ENCODE measurements at regions not wholly inside any gene's neighbourhood (a gene's known extent, or its start where the extent isn't known, plus 50 kb on each side); places are given as distances from the start of the nearest gene placed in this dataset.
"Not testable (repeated sequence)": the region's sequence is repeated elsewhere in the genome, so short reads cannot be mapped to it uniquely, and the experiment has no call there.

DNA sequence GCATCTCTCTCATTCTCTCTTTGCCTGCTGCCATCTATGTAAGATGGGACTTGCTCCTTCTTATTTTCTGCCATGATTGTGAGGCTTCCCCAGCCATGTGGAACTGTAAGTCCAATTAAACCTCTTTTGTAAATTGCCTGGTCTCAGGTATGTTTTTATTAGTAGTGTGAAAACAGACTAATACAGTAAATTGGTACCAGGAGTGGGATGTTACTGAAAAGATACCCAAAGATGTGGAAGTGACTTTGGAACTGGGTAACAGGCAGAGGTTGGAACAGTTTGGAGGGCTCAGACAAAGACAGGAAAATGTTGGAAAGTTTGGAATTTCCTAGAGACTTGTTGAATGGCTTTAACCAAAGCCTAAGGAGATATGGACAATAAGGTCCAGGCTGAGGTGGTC, 503.1 kb upstream of the SOX9 start:
- DNase-seq, result not testable (repeated sequence)

DNA sequence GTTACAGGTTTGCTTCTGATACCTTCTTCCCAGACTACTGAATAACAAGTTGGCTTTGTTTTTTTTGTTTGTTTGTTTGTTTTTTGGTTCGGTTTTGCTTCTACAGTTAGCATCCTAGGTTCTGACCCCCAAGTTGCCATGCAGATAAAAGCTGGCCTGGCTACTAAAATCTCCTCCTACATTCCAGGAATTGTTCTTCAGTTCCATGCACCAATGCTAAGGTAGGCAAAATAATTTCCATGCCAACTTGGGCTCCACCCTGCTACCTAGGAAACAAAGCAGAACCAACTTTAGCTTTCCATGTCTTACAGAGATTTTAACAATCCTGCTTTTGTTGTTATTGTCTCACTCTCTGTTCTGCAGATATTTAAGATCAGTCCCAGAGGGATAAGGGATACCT, 495.5 kb upstream of the SOX9 start:
- DNase-seq, result no peak

DNA sequence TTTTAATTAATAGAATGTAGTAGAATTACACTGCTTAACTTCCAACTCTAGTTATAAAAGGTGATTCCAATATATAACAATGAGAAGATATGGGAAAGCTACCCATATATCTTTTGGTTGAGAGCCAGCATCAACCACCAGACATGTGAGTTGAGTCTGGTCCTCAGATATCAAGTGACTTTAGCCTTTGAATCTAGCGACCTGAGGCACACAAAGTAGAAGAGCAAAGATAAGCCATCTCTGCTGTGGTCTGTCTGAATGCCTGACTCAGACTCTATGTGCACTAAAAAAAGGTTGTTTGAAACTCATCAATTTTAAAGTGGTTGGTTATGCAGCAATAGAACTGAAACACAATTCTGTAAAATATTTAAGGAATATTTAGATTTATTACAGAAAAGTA, 492.5 kb upstream of the SOX9 start:
- DNase-seq, result no peak

DNA sequence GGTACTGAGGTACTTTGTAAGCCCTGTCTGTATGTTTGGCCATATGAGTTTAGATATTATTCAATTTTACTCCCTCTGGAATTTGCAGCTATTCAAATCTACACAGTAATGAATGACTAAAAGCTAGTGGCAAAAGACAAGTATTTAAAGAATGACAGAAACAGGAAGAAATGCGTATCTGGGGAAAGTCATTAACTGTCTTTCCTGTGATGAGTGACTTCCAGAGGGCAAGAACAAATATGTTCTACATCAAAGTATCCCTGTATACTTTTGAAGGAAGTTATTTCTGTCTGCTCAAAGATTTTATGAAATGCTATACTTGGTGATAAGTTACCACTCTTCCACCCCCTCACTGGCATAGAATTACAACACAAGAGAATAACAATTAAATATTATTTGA, 489.3 kb upstream of the SOX9 start:
- DNase-seq, result no peak

DNA sequence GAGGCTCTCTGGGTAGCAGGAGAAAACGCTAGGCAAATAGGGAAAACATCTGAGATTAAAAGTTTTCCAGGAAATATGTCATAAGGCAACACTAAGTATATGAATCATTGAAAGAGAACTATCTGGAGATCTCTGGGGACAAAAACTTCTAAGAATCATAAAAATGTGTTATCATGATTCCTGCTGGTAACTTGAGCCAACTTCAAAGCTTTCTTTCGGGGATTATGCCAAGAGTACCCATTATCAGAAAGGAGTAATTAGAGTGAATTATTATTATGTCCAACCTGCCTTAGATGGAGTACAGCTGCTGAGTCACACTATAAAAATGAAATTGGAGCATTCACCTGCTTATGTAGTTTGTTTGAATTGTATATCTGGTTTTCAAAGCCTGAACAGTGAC, 488.5 kb upstream of the SOX9 start:
- no peak for DNase-seq

DNA sequence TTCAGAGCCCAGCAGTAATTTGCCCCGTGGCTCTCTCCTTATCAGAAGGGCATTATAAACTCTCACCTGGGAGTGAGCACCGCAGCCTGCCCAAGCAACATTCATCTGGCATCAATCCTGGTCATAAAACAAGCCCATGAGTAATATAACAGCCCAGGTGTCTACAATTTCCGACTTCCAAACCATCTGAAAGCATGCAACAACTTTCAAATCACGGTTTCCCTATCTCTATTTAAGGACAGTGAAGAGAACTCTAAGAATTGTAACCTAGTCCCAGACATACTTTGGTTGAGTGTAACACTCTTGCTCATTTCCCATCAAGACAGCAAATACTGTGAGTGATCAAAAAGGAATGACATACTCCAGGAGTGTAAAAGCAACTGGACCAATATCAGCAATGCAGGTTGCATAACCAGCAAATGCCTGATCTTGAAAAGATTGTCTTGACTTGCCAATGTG, 487.4 kb upstream of the SOX9 start:
- DNase-seq, result no peak

DNA sequence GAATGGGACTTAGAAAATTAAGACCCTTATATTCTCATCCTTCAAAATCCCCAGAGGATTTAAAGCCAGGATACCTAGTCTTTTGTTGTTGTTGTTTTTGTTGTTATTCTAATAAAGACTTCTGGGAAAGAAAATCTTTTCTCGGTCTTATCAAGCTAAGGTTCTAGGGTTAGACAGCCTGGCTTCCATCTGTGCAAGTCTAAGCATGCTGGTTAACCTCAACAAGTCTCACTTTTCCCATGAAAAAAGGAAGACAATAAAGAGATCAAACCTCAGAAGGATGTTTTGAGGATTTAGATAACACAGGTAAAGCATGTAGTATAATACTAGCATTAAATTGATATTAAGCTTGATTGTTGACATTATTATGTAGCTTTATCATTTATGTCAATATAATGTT, 486.4 kb upstream of the SOX9 start:
- no peak for DNase-seq

DNA sequence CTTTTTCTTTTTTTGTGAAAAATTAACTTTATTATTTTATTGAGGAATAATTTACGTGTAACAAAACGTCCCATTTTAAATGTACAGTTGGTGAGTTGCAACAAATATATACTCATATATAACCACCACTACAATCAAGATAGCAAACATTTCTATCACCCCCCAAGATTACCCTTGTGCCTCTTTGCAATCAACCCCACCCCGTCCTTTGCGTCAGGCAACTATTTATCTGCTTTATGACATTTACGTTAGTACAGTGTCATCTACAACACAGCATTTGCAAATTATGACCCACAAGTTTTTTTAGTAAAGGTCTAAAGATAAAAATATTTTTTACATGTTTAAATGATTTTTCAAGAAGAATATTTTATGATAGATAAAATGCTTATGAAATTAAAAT, 485.6 kb upstream of the SOX9 start:
- DNase-seq, result no peak

DNA sequence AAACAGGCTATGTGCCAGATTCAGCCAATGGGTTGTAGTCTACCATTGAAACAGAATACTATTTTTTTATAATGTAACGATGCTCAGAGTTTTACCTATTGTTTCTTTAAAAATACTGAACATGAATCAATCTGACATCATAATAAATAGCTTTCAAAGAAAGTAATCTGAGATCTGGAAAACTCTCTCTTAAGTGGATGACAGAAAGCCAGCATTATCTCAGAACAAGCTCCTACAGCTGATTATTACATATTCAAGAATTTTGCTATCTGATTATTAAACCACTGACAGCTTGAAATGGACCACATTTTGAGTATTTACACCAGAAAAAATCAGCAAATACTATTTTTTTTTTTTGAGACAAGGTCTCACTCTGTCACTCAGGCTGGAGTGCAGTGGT, 484.2 kb upstream of the SOX9 start:
- DNase-seq, result no peak

DNA sequence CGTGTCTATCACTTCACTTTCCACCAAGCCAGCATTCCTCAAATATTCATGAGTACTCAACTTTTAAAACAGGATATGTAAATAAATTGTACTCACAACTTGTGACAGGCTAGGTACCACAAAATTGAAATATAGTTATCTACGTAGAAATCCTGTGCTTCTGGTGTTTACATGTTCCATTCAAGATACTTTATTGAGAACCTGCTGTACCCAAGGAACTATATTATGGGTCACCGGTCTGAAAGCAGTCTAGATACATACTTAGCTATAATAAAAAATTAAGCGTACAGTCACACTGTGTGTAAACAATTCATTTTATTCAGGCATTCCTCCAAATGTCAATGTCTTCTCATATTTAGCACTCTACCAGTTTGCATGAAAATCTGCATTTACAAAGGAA, 482.2 kb upstream of the SOX9 start:
- no peak for DNase-seq

DNA sequence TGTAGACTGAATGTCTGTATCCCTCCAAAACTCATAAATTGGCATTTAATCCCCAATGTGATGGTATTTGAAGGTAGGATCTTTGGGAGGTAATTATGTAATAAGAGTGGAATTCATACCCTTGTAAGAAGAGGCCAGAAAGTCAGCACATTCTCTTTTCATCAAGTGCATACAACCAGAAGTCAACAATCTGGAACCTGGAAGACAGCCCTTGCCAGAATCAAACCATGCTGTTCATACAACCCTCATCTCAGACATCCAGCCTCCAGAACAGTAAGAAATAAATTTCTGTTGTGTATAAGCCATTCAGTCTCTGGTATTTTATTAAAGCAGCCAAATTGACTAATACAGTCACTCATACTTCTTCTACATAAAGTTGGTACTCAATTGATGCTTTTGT, 481.0 kb upstream of the SOX9 start:
- DNase-seq, result no peak

DNA sequence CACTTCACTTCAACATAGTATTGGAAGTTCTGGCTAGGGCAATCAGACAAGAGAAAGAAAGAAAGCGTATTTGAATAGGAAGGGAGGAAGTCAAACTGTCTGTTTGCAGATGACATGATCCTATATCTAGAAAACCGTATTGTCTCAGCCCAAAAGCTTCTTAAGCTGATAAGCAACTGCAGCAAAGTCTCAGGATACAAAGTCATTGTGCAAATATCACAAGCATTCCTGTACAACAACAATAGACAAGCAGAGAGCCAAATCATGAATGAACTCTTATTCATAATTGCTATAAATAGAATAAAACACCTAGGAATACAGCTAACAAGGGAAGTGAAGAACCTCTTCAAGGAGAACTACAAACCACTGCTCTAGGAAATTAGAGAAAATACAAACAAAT, 473.9 kb upstream of the SOX9 start:
- not testable (repeated sequence) for DNase-seq

DNA sequence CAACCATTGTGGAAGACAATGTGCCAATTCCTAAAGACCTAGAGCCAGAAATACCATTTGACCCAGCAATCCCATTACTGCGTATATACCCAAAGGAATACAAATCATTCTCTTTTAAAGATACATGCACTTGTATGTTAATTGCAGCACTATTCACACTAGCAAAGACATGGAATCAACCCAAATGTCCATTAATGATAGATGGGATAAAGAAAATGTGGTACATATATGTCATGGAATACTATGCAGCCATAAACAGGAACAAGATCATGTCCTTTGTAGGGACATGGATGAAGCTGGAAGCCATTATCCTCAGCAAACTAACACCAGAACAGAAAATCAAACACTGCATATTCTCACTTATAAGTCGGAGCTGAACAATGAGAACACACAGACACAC, 472.5 kb upstream of the SOX9 start:
- DNase-seq, result not testable (repeated sequence)

DNA sequence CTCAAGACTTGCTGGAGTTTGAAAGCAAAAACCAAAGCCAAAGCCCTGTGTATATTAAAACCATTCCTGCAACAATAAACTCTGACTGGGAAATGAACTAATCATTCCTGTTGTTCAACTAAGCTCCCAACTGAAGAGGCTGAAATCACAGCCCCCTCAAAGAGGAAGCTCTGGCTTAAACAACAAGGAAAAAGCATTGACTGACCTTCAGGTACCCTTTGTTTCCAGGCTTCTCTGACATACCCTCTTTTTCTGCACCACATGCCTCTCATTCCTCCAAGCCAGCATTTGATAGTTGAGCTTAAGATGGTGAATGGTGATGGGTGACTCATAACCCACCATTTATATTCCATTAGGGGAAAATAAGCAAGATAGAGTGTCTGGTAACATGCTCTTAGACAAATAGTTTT, 470.9 kb upstream of the SOX9 start:
- DNase-seq, result no peak

DNA sequence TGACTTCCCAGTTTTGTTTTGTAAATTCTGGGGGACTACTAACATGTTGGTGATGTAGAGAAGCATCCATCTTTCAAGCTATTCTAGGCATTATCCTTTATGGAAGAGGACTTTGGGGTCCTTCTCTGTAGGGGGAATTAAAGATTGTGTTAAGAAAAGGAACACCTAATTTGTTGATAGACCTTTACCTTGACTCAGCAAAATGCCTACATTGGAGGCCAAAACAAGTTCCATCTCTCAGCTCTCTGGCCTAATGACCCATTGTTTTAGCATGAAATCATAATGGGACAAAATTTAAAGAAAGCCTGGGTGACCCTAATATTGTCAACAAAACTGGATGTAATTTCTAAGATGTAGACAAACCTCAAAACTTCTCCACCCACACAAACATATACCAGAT, 465.3 kb upstream of the SOX9 start:
- DNase-seq, result no peak

DNA sequence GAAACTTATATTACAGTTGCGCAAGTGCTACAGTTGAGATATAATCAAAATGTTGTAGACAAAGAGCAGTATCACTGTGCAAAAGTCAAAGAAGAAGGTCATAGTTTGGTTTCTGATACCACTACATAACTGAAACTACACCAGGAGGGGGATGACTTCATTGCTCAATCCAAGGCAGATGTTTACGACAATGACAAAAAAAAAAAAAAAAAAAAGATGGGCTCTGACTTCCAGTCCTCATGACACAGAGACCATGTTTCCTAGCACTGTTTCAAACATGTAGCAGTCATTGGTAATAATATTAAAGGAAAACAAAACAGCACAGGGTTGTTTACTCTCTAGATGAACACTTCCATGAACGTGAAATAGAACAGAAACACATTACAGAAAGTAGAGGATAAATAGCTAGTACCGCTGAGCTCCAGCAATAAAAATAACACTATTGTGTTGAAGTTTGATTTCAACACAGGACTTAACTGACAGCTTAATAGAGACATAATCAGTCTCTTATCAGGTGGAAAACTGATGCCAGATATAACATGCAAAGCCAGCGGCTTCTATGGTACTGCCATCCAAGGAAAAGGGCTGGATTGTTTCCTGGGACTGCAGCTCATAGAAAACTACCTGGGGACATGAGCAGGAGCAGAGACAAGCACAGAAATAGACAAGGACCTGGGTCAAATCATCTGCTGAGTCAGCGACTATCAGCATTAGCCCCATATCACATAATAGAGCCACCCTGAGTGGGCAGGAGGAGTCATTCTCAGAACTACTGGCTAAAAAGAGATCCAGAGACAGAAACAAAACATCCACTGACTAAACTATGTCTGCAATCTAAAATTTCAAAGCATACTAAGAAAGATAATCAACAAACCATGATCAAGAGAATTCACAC, 463.6 kb upstream of the SOX9 start:
- no peak for DNase-seq

DNA sequence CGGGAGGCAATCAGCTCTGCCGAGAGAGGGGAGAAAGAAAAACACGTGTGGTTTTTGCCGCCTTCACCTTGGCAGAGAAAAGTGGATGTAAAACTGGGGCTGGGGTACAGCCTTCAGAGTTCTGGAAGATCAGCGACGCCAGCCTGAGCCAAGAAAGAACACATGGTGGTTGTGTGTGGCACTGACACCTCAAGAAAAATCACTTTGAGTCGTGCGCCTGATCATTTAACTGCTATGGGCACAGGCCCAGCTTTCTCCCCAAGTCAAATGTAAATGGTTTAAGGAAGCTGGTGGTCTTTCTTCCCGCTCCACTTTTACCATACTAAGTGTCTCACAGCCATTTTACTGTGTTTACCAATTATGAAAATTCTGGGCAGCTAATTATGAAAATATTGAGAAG, 461.8 kb upstream of the SOX9 start:
- DNase-seq, result no peak

DNA sequence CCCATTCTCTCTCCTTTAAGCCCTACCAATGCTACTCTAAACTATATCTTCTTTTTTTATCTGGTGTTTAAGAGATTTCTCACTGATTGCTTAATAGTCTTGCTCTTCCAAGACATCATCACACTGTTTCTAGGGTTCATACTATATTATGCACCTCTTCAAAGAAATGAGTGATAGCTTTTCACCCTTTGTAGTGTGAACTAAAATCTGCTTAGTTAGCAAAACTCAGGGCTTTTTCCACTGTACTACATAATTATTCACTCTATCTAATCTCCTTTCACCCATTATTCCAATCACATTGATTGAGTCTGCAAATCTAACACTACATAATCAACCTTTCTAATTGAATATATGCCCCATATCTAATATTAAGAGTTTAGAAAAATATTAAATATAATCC, 456.0 kb upstream of the SOX9 start:
- no peak for DNase-seq

DNA sequence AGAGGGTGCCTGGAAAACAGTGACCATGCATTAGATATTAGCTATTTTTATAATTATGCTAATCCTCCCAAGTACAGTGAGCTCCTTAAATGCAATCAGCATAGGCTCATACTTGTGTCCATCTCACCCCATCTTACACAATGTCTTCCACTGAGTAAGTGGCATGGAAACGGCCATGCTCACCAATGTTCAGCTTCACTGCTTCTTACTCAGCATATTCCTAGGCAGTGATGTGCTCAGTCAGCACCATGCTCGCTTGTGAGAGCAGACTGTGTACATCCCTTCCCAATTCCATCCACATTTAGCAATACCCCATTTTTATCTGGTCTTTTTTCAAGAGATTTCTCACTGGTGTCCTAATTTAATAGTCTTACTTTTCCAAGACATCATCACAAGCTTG, 454.8 kb upstream of the SOX9 start:
- DNase-seq, result no peak

DNA sequence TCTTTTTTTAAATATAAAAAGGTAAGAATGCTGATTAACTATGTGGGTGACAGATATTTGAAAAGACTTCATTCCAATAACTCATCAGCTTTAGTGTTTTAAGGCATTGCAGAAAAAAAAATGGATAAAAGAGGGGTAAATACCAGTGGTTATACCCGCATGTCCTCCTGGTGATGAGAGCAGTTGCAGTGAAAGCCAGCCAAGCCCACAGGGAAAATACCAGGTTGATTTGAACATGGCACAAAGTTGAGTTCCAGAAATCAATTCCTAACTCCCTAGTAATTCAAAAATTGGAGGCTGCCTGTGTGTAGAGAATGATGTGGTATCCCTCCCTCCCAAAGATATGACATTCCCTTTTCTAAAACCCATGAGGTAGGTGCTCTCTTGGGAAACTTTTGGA, 453.2 kb upstream of the SOX9 start:
- DNase-seq, result no peak

DNA sequence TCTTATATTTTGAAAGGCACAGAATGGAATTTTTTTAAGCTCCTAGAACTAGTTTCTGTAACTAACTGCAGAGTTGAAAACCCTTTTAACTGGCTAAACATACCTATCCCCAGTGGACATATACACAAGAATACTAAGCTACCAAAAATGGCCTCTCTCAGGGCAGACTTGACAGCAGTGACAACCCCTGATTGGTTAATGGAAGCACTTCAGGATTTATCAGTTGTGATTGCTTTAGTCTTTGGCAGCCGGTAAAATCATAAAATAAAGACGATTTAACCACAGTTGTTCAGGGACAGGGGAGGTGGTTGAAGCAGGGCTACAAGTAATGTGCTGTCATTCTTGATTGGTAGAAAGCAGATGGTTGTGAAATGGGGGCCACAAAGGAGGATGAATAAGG, 452.0 kb upstream of the SOX9 start:
- DNase-seq, result no peak

DNA sequence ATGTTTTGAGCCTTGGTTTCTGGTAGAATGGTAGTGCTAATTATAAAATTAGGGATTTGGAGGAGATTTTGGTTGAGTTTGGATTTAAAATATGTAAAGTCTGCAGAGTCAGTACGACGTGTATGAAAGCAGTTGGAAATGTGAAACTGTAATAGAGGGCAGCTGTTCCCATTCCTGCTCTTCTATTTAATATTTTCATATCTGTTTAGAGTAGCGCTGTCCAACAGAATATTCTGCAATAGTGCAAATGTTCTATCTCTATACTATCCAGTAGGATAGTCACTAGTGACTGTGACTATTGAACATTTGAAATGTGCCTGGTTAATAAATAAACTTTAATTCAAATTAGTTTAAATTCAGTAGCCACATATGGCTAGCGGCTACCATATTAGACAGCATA, 443.4 kb upstream of the SOX9 start:
- DNase-seq, result no peak

DNA sequence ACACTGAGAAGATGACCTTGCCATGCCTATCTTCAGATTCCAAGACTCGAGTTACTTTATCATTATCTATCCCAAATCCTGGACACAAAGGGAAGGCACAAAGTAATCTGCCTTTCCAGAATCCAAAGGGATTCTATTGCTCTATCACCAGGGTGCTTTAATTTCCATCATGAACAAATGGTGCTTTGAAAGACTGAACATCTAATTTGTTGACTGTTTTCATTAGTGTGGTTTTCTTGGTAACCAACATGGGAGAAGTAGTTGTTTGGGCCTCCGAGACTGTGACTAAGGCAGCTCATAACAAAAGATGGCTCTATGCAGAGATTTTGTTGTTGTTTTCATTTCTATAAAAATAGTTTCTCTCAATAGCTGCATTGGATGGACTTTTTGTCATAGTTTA, 441.0 kb upstream of the SOX9 start:
- no peak for DNase-seq

DNA sequence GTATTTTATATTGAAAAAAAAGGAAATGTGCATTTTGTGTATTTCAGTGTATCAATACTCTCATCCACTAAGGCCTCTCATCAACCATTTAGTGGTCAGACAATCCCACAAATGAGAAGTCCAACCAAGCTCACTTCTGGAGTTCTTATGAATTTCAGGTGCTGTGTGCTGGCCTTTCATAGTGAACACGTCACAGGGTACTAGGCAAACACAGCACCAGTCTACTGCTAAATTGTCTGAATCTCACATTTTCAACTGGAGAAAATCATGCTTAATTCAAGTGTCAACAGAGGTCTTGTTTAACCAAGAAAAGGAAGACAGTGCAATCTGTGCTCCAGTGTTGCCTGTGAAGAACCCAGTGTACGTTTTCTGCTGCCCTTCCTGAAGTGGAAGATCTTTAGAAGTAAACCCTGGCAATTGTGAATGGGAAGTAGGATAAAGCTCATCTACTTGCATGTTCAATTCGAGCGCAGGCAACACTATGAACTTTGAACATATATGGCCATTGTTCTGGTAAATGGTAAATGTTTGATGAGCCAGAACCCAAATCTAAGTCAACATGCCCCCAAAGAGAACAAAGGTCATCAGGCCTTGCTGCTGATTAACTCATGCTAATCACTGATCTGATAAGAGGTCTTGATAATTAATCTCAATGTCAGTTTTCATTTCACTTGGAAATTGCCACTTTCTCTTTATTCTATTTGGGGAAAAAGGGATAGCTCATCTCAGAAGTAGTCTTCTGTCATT, 439.2 kb upstream of the SOX9 start:
- DNase-seq, result no peak

DNA sequence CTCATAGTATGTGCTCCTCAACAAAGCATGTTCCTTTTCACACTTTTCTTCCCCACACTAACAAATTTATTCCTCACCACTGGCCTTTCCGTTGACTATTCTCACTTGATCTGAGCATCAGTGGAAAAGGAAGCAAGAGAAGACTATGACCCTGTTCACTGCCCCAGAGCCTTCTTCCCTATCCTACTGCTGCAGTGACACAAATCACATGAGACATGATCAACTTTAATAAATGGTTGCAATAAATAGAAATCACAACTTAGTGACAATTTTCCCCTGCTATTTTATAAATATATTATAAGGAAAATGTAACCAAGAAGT, 438.7 kb upstream of the SOX9 start:
- no peak for DNase-seq

Measured in CD4-positive, alpha-beta T cell treated with Interleukin-12 subunit alpha and Interleukin-12 subunit beta, for 1 hour (primary cell).